ENCODE measurements at regions not wholly inside any gene's neighbourhood (a gene's known extent, or its start where the extent isn't known, plus 50 kb on each side); places are given as distances from the start of the nearest gene placed in this dataset.

DNA sequence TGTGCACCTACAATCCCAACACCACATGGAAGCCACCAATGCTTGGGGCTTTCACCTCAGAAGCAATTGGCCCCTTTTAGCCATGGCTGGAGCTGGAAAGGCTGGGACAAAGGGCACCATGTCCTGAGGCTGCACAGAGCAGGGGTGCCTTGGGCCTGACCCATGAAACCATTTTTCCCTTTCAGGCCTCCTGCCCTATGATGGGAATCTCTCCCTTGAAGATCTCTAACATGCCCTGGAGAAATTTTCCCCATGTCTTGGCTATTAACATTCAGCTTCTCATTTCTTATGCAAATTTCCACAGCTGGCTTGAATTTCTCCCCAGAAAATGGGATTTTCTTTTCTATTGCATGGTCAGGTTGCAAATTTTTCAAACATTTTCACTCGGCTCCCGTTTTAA, 823.6 kb downstream of the GALC start:
- Histone ChIP-seq H3K36me3 (ENCODE audit: control insufficient read depth, insufficient read depth, low read length) (no peaks in the 10 kb centered on the region), H3K4me3 (replicated peaks; ENCODE audit: low read depth, low read length) (no peak overlapping the region), H3K27me3 (replicated peaks; ENCODE audit: control insufficient read depth, insufficient read depth, low read length) (no peaks in the 10 kb centered on the region)
- TF ChIP-seq, protein P1, sequence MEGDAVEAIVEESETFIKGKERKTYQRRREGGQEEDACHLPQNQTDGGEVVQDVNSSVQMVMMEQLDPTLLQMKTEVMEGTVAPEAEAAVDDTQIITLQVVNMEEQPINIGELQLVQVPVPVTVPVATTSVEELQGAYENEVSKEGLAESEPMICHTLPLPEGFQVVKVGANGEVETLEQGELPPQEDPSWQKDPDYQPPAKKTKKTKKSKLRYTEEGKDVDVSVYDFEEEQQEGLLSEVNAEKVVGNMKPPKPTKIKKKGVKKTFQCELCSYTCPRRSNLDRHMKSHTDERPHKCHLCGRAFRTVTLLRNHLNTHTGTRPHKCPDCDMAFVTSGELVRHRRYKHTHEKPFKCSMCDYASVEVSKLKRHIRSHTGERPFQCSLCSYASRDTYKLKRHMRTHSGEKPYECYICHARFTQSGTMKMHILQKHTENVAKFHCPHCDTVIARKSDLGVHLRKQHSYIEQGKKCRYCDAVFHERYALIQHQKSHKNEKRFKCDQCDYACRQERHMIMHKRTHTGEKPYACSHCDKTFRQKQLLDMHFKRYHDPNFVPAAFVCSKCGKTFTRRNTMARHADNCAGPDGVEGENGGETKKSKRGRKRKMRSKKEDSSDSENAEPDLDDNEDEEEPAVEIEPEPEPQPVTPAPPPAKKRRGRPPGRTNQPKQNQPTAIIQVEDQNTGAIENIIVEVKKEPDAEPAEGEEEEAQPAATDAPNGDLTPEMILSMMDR (IDR thresholded peaks at IDR 0.05; ENCODE audit: insufficient read depth, low read length, poor library complexity, severe bottlenecking) = no peak
- DNase-seq (ENCODE audit: extremely low read depth, insufficient read length) = no peak

DNA sequence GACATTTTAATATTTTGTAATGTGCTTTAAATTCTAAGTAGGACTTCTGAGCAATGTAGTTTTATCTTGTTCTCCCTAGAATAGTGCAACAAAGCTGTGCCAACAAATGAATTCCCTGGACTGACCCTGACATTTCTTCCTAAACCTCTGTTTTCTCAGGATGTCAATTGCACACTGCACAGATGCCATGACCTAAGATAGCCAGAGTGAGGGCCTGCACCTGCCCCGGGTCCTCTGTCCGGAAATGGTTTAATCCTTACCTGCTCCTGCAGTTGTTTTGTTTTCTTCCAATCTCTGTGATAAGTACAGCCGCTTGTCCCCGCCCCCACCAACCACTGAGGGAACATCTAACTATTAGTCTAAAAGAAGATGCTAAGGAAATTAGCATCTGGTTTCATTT, 831.5 kb downstream of the GALC start:
- Histone ChIP-seq H3K36me3 (ENCODE audit: control insufficient read depth, insufficient read depth, low read length) (no peaks in the 10 kb centered on the region), H3K27me3 (replicated peaks; ENCODE audit: control insufficient read depth, insufficient read depth, low read length) (no peaks in the 10 kb centered on the region), H3K4me3 (replicated peaks; ENCODE audit: low read depth, low read length) (no peak overlapping the region)
- DNase-seq (ENCODE audit: extremely low read depth, insufficient read length) = no peak
- TF ChIP-seq, protein P1 (IDR thresholded peaks at IDR 0.05; ENCODE audit: insufficient read depth, low read length, poor library complexity, severe bottlenecking) = no peak

DNA sequence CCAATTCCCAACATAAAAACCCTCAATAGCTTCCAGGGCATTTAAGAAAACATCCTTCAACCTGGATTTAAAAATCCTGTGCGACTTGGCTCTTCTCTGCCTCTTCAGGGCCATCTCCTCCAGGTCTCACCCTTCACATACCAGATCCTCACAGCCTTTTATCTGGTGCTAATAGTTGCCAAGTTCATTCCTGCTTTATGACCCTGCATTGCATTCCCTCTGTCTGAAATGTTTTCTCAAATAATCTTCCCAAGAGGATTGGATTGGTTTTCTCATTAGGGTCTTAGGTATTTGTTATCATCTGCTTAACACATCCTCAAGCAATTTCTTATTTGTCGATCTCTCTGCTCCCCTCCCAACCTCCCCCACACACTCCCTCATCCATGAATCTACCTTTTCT, 832.0 kb downstream of the GALC start:
- no peak overlapping the region for H3K4me3 ChIP-seq (replicated peaks; ENCODE audit: low read depth, low read length)
- H3K27me3 ChIP-seq (replicated peaks; ENCODE audit: control insufficient read depth, insufficient read depth, low read length) = no peaks in the 10 kb centered on the region
- TF ChIP-seq, protein P1 (IDR thresholded peaks at IDR 0.05; ENCODE audit: insufficient read depth, low read length, poor library complexity, severe bottlenecking) = no peak
- no peaks in the 10 kb centered on the region for H3K36me3 ChIP-seq (ENCODE audit: control insufficient read depth, insufficient read depth, low read length)
- no peak for DNase-seq (ENCODE audit: extremely low read depth, insufficient read length)

DNA sequence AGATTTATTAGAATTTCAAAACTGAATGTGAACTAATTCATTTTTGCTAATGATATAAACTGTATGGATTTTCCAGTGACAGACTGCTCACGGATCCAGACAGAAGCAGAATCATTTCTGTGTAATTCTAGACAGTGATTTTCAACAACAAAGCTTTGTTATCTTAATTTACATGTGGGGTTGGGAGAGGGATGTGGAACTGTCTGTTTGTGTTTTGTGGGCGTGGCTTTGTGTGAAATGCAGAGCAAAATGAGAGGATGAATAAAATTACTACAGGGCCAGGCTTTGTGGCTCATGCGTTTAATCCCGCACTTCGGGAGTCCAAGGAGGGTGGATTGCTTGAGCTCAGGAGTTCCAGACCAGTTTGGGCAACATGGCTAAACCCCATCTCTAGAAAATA, 834.7 kb downstream of the GALC start:
- DNase-seq (ENCODE audit: extremely low read depth, insufficient read length) = no peak
- TF ChIP-seq, protein P1 (IDR thresholded peaks at IDR 0.05; ENCODE audit: insufficient read depth, low read length, poor library complexity, severe bottlenecking) = no peak
- Histone ChIP-seq H3K36me3 (ENCODE audit: control insufficient read depth, insufficient read depth, low read length) (no peaks in the 10 kb centered on the region), H3K27me3 (replicated peaks; ENCODE audit: control insufficient read depth, insufficient read depth, low read length) (no peaks in the 10 kb centered on the region), H3K4me3 (replicated peaks; ENCODE audit: low read depth, low read length) (no peak overlapping the region)

DNA sequence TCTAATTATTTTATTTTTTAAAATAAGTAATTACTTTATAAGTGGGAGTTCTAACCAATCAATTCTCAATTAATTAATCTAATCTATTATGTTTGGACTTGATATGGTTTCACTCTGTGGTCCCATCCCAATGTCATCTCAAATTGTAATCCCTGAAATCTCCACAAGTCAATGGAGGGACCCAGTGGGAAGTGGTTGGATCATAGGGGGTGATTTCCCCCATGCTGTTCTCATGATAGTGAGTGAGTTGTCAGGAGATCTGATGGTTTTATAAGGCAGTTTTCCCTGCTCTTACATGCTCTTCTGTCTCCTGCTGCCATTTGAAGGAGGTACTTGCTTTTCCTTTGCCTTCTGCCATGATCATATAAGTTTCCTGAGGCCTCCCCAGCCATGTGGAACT, 836.1 kb downstream of the GALC start:
- no peak for DNase-seq (ENCODE audit: extremely low read depth, insufficient read length)
- H3K36me3 ChIP-seq (ENCODE audit: control insufficient read depth, insufficient read depth, low read length) = no peaks in the 10 kb centered on the region
- TF ChIP-seq, protein P1 (IDR thresholded peaks at IDR 0.05; ENCODE audit: insufficient read depth, low read length, poor library complexity, severe bottlenecking) = no peak

DNA sequence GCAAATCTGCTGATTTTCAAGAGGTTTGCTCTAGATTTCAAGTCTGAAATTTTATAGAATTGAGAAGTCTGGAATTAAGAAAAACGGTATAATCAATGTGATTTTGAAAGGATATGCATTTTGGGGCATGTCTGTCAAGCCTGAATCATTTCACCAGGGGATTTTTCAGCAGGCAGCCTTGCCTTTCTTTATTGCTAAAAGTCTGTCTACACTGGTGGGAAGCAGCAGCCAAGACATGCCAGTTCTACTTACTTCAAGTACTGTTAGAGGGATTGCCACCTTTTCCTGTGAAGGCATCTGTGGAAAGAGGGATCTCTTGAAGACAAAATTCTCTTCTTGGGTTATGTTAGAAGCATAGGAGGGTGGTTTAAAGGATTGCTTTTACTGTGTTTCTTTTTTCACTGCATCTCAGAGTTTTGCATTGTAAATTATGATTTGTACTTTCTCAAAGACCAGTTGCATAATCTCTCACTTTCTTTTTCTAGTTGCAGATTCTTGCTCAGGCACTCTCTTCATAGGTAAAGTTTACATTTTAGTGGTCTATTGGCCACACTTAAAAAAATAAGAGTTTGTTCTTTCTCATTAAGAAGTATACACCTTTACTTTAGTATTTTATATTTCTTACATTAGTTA, 837.0 kb downstream of the GALC start:
- DNase-seq (ENCODE audit: extremely low read depth, insufficient read length) = no peak

More for the DNA sequence above, 836.1 kb downstream of the GALC start:
- no peak overlapping the region for H3K4me3 ChIP-seq (replicated peaks; ENCODE audit: low read depth, low read length)
- H3K27me3 ChIP-seq (replicated peaks; ENCODE audit: control insufficient read depth, insufficient read depth, low read length) = no peaks in the 10 kb centered on the region

More for the DNA sequence above, 837.0 kb downstream of the GALC start:
- H3K4me3 ChIP-seq (replicated peaks; ENCODE audit: low read depth, low read length) = no peak overlapping the region
- no peaks in the 10 kb centered on the region for H3K36me3 ChIP-seq (ENCODE audit: control insufficient read depth, insufficient read depth, low read length)
- H3K27me3 ChIP-seq (replicated peaks; ENCODE audit: control insufficient read depth, insufficient read depth, low read length) = no peaks in the 10 kb centered on the region
- TF ChIP-seq, protein P1 (IDR thresholded peaks at IDR 0.05; ENCODE audit: insufficient read depth, low read length, poor library complexity, severe bottlenecking) = no peak
